HG03045 (cell line): ENCODE measurements at regions not wholly inside any gene's neighbourhood (a gene's known extent, or its start where the extent isn't known, plus 50 kb on each side); places are given as distances from the start of the nearest gene placed in this dataset.
"Not testable (repeated sequence)": the region's sequence is repeated elsewhere in the genome, so short reads cannot be mapped to it uniquely, and the experiment has no call there.

Experiments
- ATAC-seq: cut with Tn5 transposase; IDR thresholded peaks from one replicate; pipeline ENCODE4 v1.9.1; 2021; ENCODE audit warnings: mild to moderate bottlenecking, moderate library complexity; ENCODE audit not compliant: unreplicated experiment

- no peak for ATAC-seq
Observed at GRCh38 chr10:124193309-124193696, 99.9 kb upstream of the CHST15 start.

- not testable (repeated sequence) for ATAC-seq
Observed at GRCh38 chr10:124192664-124193308, 99.4 kb upstream of the CHST15 start.

- not testable (repeated sequence) for ATAC-seq
Observed at GRCh38 chr10:124190476-124190875, 97.1 kb upstream of the CHST15 start.

GRCh38 chr10:124186956-124187355 is 93.6 kb upstream of the CHST15 start:
- ATAC-seq, result no peak

- ATAC-seq, result no peak
Observed at GRCh38 chr10:124185084-124185483, 91.7 kb upstream of the CHST15 start.

- ATAC-seq, result no peak
Observed at GRCh38 chr10:124184208-124184830, 90.9 kb upstream of the CHST15 start.

GRCh38 chr10:124183617-124184016 is 90.2 kb upstream of the CHST15 start:
- no peak for ATAC-seq

- no peak for ATAC-seq
Observed at GRCh38 chr10:124182088-124182541, 88.7 kb upstream of the CHST15 start.

- no peak for ATAC-seq
Observed at GRCh38 chr10:124181656-124182055, 88.3 kb upstream of the CHST15 start.

GRCh38 chr10:124180947-124181549 is 87.7 kb upstream of the CHST15 start:
- ATAC-seq, result no peak

- ATAC-seq, result no peak
Observed at GRCh38 chr10:124180044-124180745, 86.8 kb upstream of the CHST15 start.

GRCh38 chr10:124179308-124180043 is 86.1 kb upstream of the CHST15 start:
- no peak for ATAC-seq

- ATAC-seq, result no peak
Observed at GRCh38 chr10:124177180-124177518, 83.8 kb upstream of the CHST15 start.

GRCh38 chr10:124176349-124177179 is 83.2 kb upstream of the CHST15 start:
- no peak for ATAC-seq

- no peak for ATAC-seq
Observed at GRCh38 chr10:124175701-124176348, 82.4 kb upstream of the CHST15 start.

- no peak for ATAC-seq
Observed at GRCh38 chr10:124174673-124175645, 81.6 kb upstream of the CHST15 start.

GRCh38 chr10:124174071-124174566 is 80.7 kb upstream of the CHST15 start:
- ATAC-seq, result no peak

GRCh38 chr10:124173298-124173900 is 80.0 kb upstream of the CHST15 start:
- no peak for ATAC-seq
